ENCODE measurements at regions not wholly inside any gene's neighbourhood (a gene's known extent, or its start where the extent isn't known, plus 50 kb on each side); places are given as distances from the start of the nearest gene placed in this dataset.
"Not testable (repeated sequence)": the region's sequence is repeated elsewhere in the genome, so short reads cannot be mapped to it uniquely, and the experiment has no call there.

DNA sequence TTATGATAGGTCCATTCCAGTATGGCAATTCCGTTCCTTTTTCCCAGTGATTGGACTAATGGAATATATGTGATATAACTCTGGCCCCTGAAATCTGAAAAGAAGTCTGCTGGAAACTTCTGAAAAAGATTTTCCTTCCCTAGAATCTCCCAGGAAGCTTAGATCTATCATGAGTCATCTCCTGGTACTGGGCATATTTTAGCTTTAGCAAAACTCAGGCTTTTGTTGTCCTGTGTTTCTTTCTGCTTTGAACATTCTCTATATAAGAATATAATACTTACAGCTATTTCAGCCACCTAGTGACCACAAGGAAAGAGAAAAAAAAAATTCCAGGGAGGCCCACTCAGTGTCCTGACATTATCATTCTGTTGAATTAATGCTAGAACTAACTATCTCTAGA lies 597.2 kb upstream of the GRIA3 start:
- DNase-seq, result no peak

DNA sequence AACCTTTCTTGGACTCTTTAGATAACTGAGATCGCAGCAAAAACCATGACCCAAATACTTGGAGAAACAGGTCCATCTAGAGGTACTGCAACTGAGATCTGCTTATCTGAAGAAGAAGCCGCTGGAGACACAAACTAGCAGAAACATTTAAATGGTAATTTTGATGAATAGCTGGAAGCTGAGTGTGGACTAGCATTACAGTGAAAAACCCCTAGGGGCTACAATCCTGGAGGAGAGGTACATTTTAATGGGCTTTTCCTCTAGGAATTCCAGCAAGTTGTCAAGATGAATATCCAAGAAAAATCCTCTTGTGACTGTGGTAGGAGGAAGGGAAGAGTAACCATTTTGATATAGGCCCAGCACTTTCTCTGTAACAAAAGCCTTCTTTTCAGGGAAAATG lies 592.5 kb upstream of the GRIA3 start:
- DNase-seq, result no peak

DNA sequence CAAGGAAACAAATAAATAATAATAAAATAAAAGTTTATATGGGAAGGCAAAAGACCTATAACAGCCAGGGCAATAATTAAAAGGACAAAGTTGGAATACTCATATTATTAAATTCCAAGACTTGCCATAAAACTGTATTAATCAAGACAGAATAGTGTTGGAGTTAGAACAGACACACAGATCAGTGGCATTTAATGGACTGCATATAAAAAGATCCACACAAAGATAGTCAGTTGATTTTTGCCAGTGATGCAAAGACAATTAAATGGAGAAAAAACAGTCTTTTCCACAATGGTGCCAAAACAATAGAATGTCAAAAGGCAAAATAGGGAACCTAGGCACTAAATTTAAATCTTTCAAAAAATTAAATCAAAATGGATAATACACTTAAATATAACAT lies 587.1 kb upstream of the GRIA3 start:
- no peak for DNase-seq

DNA sequence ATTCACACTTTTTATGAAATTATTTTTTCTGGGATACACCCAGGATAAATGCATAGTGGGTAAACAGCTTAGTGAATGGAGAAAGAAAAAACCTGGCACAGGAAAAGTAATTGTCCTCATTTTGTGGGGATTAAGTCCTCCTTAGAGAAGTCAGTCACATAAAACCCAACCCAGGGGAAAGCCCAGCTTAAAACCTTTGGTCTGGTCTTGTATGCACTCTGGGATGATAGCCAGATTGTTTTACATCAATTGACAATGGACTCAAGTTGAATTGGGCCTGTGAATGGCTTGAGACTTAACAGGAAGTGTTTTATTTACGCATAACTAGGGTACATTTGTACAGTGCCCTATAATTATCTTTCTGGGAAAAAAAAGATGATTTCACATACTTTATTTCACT lies 561.3 kb upstream of the GRIA3 start:
- DNase-seq, result no peak

DNA sequence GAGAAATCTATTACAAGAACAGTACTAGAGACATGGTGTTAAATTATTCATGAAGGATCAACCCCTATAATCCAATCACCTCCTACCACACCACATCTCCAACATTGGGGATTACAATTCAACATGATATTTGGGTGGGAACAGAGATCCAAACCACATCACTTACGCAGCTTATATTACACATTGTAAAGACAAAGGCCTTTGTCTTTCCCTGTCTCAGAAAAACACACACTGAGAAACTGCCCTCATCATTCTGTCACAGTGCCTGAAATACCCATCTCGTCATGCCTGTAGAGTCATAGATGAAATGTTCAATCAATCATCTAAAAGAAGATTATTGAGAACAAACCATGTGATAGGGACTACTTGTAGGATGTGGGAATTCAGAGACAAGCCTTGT lies 558.8 kb upstream of the GRIA3 start:
- DNase-seq, result no peak

DNA sequence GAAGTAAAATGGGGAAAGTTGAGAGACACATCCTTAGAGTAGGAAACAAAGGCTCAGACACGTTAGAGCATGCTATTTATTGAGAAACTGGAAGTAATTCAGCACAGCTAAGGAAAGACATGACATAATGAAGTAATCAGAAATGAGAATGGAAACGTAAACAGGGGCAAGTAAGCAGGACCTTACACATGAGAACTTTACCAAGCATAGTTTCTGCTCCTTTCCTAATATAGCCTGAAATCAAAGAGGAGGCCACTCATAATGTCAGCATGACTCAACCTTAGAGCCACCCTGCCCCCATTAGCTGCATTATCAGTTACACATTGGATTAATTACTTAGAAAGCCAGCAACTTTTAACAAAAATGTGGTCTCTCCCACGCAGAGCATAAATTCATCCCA lies 558.3 kb upstream of the GRIA3 start:
- no peak for DNase-seq

DNA sequence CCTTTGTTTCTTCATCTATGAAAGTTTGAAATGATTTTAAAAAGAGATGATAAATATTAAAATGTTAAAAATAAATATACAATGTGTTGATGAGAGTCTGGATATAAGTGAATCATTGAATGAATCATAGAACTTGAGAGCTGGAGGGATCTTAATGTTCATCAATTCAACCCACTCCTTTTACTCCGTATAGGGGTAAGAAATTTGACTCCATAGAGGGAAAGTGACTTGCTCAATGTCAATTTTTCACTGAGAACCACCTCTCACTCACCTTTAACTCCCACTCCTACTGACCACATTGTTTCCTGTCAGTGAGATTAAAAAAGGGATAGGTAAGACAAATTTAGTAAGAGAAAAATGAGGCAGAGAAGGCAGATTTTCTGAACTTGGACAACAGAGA lies 557.2 kb upstream of the GRIA3 start:
- DNase-seq, result no peak

DNA sequence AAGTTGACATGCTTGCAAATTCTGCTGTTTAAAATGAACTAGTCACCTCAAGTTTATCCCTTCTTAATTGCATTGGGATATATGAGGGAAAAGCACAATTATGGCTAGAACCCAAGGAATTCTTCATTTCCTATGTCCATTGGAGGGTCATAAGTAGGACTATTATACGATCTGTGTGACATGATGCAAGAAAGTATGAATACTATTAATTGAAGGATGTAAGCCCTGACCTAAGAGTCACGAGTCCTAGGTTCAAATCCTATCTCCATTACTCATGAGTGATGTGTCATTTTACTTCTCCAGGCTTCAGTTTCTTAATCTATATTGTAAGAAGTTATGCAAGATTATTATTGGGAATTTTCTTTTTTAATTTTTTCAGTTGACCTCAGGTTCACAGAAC lies 542.9 kb upstream of the GRIA3 start:
- DNase-seq, result no peak

DNA sequence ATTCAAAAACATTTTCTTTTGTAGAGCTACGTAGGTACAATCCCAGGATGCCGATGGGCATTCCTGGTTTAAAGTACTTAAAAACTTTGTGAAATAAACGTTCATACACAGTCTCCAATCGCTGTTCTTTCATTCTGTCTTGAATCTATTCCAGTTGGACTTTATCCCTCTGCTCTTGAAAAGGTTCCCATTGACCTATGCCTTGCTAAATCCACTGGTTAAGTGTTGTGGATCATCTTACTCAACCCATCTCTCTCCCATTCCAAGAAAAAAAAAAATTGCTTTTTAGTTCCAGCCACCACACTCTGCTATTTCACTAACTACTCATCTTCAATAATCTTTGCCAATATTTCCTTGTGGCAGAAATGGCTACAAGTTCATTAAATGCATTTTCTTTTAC lies 542.3 kb upstream of the GRIA3 start:
- DNase-seq, result no peak

DNA sequence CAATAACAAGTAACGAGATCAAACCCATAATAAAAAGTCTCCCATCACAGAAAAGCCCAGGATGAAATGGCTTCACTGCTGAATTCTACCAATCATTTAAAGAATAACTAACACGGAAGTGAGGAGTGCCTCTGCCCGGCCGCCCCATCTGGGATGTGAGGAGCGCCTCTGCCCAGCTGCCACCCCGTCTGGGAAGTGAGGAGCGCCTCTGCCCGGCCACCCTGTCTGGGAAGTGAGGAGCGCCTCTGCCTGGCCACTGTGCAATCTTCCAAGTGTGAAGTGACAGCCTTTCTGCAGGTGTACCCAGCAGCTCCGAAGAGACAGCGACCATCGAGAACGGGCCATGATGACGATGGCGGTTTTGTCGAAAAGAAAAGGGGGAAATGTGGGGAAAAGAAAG lies 528.8 kb upstream of the GRIA3 start:
- DNase-seq, result not testable (repeated sequence)

DNA sequence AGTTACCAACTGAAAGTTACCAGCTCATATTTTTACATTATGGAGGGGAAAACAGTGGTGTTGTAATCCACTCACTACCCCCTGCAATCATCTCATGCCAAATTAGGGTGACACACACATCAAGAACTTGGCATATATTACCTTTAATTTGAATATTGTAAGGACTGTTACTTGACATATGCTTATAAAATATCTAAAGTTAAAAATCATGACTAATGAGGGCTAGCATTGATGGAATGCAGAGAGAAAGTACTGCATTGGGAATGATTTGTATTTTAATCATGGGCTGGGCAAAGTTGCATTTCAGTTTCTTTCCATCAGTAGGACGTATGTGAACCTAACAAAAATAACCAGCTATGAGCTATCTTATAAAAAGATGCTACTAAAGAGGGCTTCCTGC lies 517.5 kb upstream of the GRIA3 start:
- DNase-seq, result no peak

DNA sequence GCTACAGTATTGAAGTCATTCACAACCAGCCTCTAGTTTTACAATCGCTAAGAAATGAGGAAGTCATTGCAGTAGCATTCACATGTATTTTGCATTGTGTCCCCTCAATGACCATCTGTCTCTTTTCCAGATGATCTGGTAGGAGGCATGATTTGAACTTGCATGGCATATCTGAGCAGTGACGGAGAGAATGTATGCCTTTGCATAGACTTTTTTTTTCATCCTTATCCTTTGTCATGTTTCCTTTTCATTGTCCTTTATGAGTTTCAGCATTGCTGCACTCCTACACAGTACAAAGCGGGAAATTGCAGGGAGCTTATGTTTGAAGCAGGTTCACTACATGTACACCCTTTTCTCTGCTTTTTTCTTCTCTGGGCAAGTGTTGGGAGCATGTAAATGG lies 516.4 kb upstream of the GRIA3 start:
- no peak for DNase-seq

DNA sequence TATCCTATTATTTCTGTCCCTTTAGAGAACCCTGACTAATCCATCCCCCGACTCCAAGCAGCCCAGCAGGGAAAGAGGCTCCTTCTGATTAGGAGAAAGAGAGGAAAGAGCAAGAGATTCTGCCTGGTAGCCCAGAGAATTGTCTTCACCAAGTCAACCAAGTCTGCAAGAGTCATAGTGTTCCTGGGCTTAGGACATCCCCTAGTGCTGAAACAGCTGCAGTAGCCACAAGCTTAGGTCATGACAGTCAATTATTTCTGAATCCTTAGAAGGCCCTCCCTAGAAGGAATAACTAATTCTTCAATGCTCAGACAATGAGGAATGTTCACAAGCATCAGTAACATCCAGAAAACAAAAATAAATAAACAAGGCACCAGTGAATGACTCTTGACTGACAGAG lies 480.3 kb upstream of the GRIA3 start:
- DNase-seq, result no peak

DNA sequence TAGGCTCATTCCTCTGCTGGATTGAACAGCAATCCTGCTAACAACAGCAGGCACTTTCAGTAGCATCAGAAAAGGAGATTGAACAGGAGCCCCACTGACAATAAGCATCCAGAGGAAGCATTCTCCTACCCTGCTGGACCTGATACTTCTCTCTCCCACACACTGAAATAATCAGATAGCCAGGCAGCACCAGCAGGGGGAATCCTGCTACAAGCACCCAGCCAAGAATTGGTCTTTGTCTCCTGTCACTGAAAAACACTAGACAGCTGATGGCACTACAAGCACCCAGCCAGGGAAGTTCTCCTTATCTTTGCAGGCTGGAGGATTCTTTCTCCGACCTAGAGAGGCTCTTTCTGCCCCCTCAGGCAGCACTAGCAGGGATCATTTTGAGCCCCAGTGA lies 444.3 kb upstream of the GRIA3 start:
- no peak for DNase-seq

DNA sequence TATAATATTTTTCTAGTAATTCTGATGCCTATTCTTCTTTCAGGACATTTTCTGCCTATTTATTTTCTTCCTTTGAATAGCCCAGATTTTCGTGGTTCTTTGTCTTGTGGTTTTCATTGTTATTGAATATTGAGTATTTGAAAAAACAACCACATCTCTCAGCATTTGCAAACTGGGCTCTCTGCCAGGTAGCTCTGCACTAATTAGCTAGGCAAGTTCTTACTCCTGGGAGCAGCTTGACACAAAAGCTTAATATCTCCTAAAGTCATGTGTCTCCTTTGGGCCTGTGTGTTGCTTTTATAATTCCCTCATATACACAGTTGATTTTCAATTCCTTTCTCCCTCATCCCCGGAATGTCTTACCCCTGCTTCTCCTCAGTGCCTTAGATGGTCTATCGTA lies 413.5 kb upstream of the GRIA3 start:
- peak; percentile 9 for DNase-seq

DNA sequence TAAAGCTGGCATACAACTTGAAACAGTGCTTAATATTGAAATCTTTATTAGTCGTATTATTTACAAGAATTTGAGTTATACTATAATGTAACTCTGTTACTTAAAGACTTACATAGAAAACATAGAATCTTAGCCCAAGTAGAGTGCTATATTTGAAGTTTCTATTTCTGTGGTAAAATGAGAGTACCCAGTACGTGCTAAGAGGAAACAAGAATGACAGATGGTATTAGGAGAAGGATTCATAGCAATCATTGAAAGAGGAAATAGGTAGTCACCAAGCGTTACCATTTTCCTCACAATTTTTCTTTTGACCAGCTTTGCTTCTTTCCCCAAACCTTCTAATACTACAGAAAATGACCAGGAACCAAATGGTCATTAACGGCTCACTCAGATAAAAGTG lies 412.1 kb upstream of the GRIA3 start:
- DNase-seq, result no peak

DNA sequence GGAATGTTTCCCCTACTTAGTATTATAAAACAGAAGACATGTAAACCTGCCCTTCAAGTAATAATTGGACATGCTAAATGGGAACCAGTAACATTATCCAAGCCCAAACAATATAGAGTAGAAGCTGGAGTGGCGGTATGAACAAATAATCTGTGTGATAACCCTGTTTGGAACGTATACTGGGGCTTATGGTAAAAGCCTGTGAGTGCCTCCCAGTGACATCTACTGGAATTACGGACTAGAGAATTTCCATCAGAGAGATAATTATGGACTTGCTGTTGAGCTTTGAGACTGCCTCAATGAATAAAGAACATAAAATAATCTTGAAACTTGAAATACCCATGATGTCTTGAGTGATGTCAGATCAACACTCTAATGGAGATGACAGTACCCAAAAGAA lies 406.3 kb upstream of the GRIA3 start:
- DNase-seq, result no peak

DNA sequence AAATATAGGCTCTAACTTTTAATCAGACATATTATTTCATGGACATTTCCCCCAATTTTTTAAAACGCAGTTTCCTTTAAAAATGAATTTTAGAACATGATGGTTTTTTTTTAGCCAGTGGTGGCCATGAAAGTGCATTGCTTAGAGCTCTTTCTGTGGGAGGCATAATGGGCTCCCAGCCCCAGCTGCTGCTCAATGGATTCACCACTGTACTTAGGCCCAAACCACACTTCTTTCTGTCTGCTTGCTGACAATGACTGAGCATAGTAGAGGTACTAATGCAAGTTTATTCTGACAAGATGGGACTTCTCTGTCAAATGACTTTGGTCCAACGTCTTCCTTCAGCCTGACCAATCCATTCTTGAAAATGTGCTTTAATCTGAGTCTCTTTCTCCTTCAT lies 400.2 kb upstream of the GRIA3 start:
- no peak for DNase-seq

DNA sequence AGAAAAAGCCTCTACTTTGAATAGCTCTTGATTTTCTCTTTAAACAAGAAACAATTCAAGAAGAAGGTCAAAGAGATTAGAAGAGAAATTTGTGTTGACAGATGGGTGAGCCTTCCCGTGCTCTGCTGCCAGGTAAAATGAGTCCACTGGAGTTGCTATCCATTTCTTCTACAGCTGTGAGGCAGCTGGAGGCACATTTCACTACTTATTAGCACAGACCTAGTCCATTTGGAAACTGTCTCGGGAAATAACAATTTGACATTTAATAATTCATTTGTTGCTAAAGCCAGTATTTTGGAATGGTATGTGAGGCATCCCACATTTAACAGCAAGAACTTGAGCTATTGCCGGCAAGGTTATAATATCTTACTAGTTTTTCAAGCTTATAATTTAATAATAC lies 396.8 kb upstream of the GRIA3 start:
- no peak for DNase-seq

DNA sequence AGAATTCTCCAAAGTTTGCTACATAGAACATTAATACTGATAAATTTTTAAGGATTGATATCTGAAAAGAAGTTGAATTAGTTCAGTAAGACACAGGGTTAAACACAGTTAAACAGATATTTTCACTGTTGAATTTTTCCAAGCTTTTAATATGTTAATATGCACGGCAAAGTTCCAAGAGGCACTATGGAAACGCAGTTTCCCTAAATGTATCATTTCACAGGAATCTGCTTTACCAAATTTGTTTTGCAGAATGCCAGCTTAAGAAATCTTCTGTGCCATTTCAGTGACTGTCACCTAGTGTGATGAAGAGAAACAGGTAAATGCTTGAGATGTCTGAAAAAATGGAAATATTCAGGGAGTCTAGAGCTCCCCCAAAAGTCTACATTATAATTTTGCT lies 395.9 kb upstream of the GRIA3 start:
- no peak for DNase-seq

DNA sequence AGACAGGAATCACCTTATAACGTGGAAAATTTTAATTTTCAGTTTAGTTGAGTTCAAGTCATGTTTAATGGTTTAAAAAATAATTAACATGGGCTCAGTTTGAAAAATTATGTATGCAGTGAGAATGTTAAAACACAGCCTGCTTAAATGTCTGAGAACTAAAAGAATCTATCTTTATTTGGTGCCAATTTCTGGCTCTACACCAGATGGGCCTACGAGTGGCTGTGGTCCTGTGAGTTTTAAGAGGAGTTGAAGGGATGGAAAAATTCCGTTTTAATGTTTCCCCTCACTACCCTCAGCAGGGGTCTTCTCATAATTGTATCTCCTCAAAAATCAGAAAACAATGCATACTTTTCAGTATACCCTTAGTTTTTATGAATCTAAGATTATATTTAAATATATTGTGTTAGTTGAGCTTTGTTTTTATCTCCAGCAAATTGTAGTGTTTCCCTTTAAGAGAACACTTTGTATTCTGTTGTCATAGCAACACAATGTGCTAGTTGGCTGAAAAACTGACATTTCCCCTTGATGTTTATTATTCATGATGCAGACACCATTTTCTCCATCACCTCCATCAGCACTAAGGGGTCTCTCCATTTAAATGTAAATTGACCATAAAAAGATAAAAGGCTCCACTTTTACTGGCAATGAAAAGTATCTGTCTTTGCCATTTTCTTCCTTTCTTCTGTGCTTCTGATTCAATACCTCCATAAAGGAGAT lies 393.5 kb upstream of the GRIA3 start:
- DNase-seq, result no peak

DNA sequence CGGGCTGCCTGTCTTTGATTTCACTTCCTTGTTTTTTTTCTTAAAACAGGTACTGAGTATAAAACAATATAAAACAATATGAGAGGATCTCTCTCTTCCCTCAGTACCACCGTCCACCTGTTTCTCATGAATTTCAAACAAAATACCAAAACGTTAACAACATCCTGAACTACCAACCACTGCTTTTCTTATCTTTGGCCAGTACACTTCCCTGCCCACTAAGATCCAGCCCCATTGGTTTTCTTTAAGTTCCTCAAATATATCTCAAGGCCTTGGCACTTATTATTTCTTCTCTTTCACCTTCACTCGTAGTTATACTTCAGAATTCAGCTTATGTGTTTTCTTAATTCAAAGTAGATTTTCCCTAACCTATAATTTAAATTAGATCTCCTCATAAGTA lies 370.2 kb upstream of the GRIA3 start:
- DNase-seq, result no peak

DNA sequence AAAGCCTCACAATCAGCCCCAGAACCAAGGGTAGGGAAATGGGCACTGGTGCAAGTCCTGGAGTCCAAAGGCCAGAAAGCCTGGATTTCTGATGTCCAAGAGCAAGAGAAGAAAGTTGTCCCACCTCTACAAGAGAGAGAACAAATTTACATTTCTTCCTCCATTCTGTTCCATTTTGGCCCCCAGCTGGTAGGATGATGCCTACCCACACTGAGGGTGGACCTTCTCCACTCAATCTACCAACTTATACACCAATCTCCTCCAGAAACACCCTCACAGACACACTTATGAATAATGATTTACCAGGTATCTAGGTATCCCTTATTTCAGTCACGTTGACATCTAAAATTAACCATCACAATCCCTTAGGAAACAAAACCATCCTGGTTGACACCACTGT lies 367.8 kb upstream of the GRIA3 start:
- no peak for DNase-seq

DNA sequence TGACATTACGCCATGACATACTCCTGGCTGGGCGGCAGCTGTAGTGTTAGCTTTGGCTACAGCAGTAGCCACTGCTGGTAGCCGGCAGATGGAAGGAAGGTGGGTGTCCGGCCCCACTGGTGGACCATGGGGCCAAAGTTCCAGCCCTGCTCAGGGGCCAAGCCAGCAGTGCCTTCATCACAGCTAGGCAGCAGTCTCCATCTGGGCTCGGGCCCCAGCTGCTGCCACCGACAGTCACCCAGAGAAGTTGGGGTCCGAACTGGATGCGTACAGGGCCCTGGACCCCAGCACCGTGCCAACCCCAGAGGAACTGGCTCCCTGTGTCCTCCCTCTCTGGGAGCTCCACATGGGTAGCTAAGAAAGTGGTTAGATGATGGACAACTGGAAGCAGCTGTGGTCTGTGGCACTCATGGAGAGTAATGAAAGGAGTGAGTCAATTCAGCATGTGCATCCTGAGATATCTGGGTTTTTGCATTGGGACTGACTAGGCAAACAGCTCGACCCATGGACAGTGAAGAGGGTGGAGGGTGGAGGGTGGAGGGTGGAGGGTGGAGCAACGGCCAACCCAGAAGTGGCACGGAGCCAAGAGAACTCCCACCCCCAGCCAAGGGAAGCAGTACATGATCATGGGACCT lies 366.6 kb upstream of the GRIA3 start:
- DNase-seq, result no peak

DNA sequence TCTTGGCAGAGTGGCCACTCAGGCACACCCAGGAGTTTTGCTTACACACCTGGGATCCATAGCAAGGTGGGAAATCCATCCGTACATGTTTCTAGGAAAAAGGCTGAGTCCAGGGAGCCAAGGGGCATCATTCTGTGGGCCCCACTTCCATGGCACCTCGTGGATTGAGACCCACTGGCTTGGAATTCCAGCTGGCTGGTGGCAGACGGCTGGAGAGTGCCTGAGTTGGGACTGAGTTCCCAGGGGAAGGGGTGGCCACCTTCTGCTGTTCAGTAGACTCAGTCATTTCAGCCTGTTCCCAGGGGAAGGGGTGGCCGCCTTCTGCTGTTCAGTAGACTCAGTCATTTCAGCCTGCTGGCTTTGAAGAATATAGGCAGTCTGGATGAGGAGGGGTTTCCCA lies 366.0 kb upstream of the GRIA3 start:
- no peak for DNase-seq
